HL-60 (cell line): ENCODE measurements at regions not wholly inside any gene's neighbourhood (a gene's known extent, or its start where the extent isn't known, plus 50 kb on each side); places are given as distances from the start of the nearest gene placed in this dataset.

ENCODE experiments used
- CTCF ChIP-seq: IDR thresholded peaks from one replicate; pipeline ENCODE4 v1.5.1; 2011; ENCODE audit warnings: low read length, control low read depth, inconsistent platforms; ENCODE audit not compliant: insufficient read depth
- GABPA ChIP-seq: IDR thresholded peaks from 2 replicates; pipeline ENCODE4 v1.6.1; 2012; ENCODE audit warnings: low read depth
- POLR2AphosphoS5 ChIP-seq: IDR thresholded peaks from 2 replicates; pipeline ENCODE4 v1.6.1; 2012; ENCODE audit warnings: low read depth

GRCh38 chr5:42949348-42950115, 90.6 kb downstream of the ANXA2R start:
- TF ChIP-seq CTCF: peak; percentile 36
- peak; percentile 51 for TF ChIP-seq GABPA
- TF ChIP-seq POLR2AphosphoS5: no peak
